Neural progenitor cell (in vitro differentiated cells): ENCODE measurements at regions not wholly inside any gene's neighbourhood (a gene's known extent, or its start where the extent isn't known, plus 50 kb on each side); places are given as distances from the start of the nearest gene placed in this dataset.

Source experiments
- EZH2 ChIP-seq: fragments of 200-600 bp; sonication (generic); IDR thresholded peaks from 2 replicates; pipeline ENCODE4 v1.6.1; 2017; ENCODE audit warnings: antibody characterized with exemption, mild to moderate bottlenecking, moderate library complexity
- TF ChIP-seq, protein P1 (sequence below): fragments of 200-600 bp; sonication (generic); IDR thresholded peaks from 2 replicates; pipeline ENCODE4 v1.5.1; 2017; ENCODE audit warnings: antibody characterized with exemption, mild to moderate bottlenecking

DNA sequence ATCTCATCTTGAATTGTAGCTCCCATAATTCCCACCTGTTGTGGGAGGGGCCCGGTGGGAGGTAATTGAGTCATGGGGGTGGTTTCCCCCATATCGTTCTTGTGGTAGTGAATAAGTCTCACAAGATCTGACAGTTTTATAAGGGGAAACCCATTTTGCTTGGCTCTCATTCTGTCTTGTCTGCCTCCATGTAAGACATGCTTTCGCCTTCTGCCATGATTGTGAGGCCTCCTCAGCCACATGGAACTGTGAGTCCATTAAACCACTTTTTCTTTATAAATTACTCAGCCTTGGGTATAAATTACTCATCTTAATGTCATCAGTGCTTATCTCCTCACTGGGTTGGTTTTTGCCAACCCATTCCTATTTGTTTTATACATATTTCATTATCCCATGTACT is 142.0 kb upstream of the GMDS start:
- TF ChIP-seq, protein P1, sequence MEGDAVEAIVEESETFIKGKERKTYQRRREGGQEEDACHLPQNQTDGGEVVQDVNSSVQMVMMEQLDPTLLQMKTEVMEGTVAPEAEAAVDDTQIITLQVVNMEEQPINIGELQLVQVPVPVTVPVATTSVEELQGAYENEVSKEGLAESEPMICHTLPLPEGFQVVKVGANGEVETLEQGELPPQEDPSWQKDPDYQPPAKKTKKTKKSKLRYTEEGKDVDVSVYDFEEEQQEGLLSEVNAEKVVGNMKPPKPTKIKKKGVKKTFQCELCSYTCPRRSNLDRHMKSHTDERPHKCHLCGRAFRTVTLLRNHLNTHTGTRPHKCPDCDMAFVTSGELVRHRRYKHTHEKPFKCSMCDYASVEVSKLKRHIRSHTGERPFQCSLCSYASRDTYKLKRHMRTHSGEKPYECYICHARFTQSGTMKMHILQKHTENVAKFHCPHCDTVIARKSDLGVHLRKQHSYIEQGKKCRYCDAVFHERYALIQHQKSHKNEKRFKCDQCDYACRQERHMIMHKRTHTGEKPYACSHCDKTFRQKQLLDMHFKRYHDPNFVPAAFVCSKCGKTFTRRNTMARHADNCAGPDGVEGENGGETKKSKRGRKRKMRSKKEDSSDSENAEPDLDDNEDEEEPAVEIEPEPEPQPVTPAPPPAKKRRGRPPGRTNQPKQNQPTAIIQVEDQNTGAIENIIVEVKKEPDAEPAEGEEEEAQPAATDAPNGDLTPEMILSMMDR = no peak
- no peak for TF ChIP-seq EZH2
